OCI-LY7 (cell line): ENCODE measurements at regions not wholly inside any gene's neighbourhood (a gene's known extent, or its start where the extent isn't known, plus 50 kb on each side); places are given as distances from the start of the nearest gene placed in this dataset.

Source experiments
- BruUV-seq: library from RNA; stranded (reverse); fragments of 400-500 nt; replicated peaks from 2 replicates; lab custom pipeline; 2021; lab: Mats Ljungman, UMichigan
- CTCF ChIA-PET: fragments of 300-600 bp; sonication (Branson Sonifier 250); formaldehyde crosslinking; loops from one replicate; lab custom pipeline; 2022; ENCODE audit warnings: antibody characterized with exemption; ENCODE audit not compliant: unreplicated experiment; lab: Charles Lee
- POLR2A ChIA-PET: fragments of 300-600 bp; sonication (Branson Sonifier 250); formaldehyde crosslinking; loops from one replicate; lab custom pipeline; 2022; ENCODE audit warnings: antibody characterized with exemption; lab: Charles Lee
- DNase-seq: peaks from one replicate; pipeline ENCODE4 v3.0.0-alpha.2; 2015; ENCODE audit warnings: low spot score
- H2AFZ ChIP-seq: fragments of 200-600 bp; sonication (generic), shearing (Covaris generic); 2 replicates; pipeline ENCODE4 v1.6.1; 2014; ENCODE audit warnings: mild to moderate bottlenecking, antibody characterized with exemption, low read length, moderate library complexity
- H3K27ac ChIP-seq: fragments of 200-600 bp; sonication (generic); 2 replicates; pipeline ENCODE4 v1.5.1; 2014; ENCODE audit warnings: mixed run types, low read depth, mild to moderate bottlenecking, moderate library complexity, low read length, inconsistent platforms; ENCODE audit not compliant: poor library complexity, severe bottlenecking
- H3K36me3 ChIP-seq: fragments of 200-600 bp; sonication (generic); 2 replicates; pipeline ENCODE4 v1.6.1; 2014; ENCODE audit warnings: mild to moderate bottlenecking, antibody characterized with exemption, low read length, moderate library complexity, mixed read lengths; ENCODE audit not compliant: insufficient read depth
- H3K4me1 ChIP-seq: fragments of 200-600 bp; sonication (generic); 2 replicates; pipeline ENCODE4 v1.5.1; 2014; ENCODE audit warnings: mild to moderate bottlenecking, low read length; ENCODE audit not compliant: insufficient read depth, poor library complexity, severe bottlenecking
- H3K4me2 ChIP-seq: fragments of 200-600 bp; sonication (generic); 2 replicates; pipeline ENCODE4 v1.6.1; 2014; ENCODE audit warnings: mild to moderate bottlenecking, low read length
- H3K4me3 ChIP-seq: fragments of 200-600 bp; sonication (generic); 2 replicates; pipeline ENCODE4 v1.5.1; 2014; ENCODE audit warnings: mild to moderate bottlenecking, low read depth, low read length; ENCODE audit not compliant: poor library complexity, severe bottlenecking
- H3K79me2 ChIP-seq: fragments of 200-600 bp; sonication (generic); 2 replicates; pipeline ENCODE4 v1.6.1; 2016; ENCODE audit warnings: low read depth, mild to moderate bottlenecking, low read length, moderate library complexity, mixed read lengths; ENCODE audit not compliant: insufficient read depth
- H3K9me2 ChIP-seq: fragments of 200-600 bp; sonication (generic); 2 replicates; pipeline ENCODE4 v1.6.1; 2016; ENCODE audit warnings: mild to moderate bottlenecking, low read length, mixed read lengths; ENCODE audit not compliant: insufficient read depth
- H3K9me3 ChIP-seq: fragments of 200-600 bp; sonication (generic); 2 replicates; pipeline ENCODE4 v1.6.1; 2014; ENCODE audit warnings: mild to moderate bottlenecking, mixed run types, low read length, mixed read lengths
- H4K20me1 ChIP-seq: fragments of 200-600 bp; sonication (generic); 2 replicates; pipeline ENCODE4 v1.6.1; 2014; ENCODE audit warnings: mild to moderate bottlenecking, antibody characterized with exemption, low read length, moderate library complexity, mixed read lengths; ENCODE audit not compliant: insufficient read depth
- EZH2phosphoT487 ChIP-seq: fragments of 200-600 bp; sonication (generic); IDR thresholded peaks from 2 replicates; pipeline ENCODE4 v1.6.1; 2018; ENCODE audit warnings: low read depth, borderline replicate concordance, mild to moderate bottlenecking, mixed run types, antibody characterized with exemption, low read length, moderate library complexity, mixed read lengths
- intact Hi-C: fragments of 100-400 bp; cut with micrococcal nuclease; formaldehyde crosslinking; loops from one replicate; pipeline ENCODE4 v1.10.0; 2022; ENCODE audit not compliant: unreplicated experiment
- TF ChIP-seq, protein P1 (sequence below): fragments of 200-600 bp; sonication (generic); conservative IDR thresholded peaks from 2 replicates; pipeline ENCODE4 v1.5.1; 2014; ENCODE audit warnings: mild to moderate bottlenecking, antibody characterized with exemption, low read length, moderate library complexity, mixed read lengths

DNA sequence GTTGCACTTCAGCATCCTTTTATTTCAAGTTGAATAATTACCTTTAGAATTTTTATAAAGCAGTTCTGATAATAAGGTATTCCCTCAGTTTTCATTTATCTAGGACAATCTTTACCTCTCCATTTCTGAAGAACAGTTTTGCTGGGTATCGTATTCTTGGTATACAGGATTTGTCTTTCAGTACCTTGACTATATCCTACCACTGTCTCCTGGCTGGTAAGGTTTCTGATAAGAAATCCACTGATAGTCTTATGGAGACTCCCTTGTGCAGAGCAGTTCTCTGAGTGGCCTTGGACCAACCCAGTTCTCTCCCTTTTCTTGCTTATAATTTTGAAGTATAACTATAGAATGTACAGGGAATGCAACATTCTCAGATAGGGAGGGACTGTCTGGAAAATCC, 51.3 kb upstream of the SAMD3 start:
- POLR2A ChIA-PET = no interaction called here
- no peak overlapping the region for H3K4me3 ChIP-seq
- H3K79me2 ChIP-seq = no peaks in the 10 kb centered on the region
- H4K20me1 ChIP-seq = no peaks in the 10 kb centered on the region
- intact Hi-C loops = no loop called here
- no peaks in the 10 kb centered on the region for H3K36me3 ChIP-seq
- no peaks in the 10 kb centered on the region for H3K9me2 ChIP-seq
- TF ChIP-seq, protein P1, sequence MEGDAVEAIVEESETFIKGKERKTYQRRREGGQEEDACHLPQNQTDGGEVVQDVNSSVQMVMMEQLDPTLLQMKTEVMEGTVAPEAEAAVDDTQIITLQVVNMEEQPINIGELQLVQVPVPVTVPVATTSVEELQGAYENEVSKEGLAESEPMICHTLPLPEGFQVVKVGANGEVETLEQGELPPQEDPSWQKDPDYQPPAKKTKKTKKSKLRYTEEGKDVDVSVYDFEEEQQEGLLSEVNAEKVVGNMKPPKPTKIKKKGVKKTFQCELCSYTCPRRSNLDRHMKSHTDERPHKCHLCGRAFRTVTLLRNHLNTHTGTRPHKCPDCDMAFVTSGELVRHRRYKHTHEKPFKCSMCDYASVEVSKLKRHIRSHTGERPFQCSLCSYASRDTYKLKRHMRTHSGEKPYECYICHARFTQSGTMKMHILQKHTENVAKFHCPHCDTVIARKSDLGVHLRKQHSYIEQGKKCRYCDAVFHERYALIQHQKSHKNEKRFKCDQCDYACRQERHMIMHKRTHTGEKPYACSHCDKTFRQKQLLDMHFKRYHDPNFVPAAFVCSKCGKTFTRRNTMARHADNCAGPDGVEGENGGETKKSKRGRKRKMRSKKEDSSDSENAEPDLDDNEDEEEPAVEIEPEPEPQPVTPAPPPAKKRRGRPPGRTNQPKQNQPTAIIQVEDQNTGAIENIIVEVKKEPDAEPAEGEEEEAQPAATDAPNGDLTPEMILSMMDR = no peak
- TF ChIP-seq EZH2phosphoT487 = no peak
- H2AFZ ChIP-seq = no peak overlapping the region
- no peak overlapping the region for H3K4me2 ChIP-seq
- peaks cover 16% of the 10 kb centered on the region; the same call in 1 of the 2 replicates for H3K9me3 ChIP-seq
- no TSS peak for BruUV-seq
- no peak for DNase-seq
- no peak overlapping the region for H3K27ac ChIP-seq
- H3K4me1 ChIP-seq = no peaks in the 10 kb centered on the region
- CTCF ChIA-PET = no interaction called here
